ENCODE measurements at regions not wholly inside any gene's neighbourhood (a gene's known extent, or its start where the extent isn't known, plus 50 kb on each side); places are given as distances from the start of the nearest gene placed in this dataset.

GRCh38 chr4:65918212-65918611 is 247.9 kb upstream of the EPHA5 start:
- ChIA-PET CTCF (no interaction called here), POLR2A (no interaction called here)
- no peak for DNase-seq (ENCODE audit: low read depth, low spot score)
- no peak for TF ChIP-seq CTCF (IDR thresholded peaks at IDR 0.05; ENCODE audit: low read depth, low read length)
- Histone ChIP-seq H3K27ac (ENCODE audit: low read depth, low read length) (no peak overlapping the region), H3K4me3 (ENCODE audit: low read depth, low read length) (no peak overlapping the region), H3K9me3 (ENCODE audit: control insufficient read depth, insufficient read depth, low read length) (peaks cover 7% of the 10 kb centered on the region), H3K27me3 (ENCODE audit: control insufficient read depth, insufficient read depth, low read length) (no peaks in the 10 kb centered on the region)

- DNase-seq (ENCODE audit: low read depth, low spot score) = no peak
- TF ChIP-seq CTCF (IDR thresholded peaks at IDR 0.05; ENCODE audit: low read depth, low read length) = no peak
- peaks cover 8% of the 10 kb centered on the region for H3K9me3 ChIP-seq (ENCODE audit: control insufficient read depth, insufficient read depth, low read length)
- ChIA-PET POLR2A (no interaction called here), CTCF (no interaction called here)
- no peak overlapping the region for H3K4me3 ChIP-seq (ENCODE audit: low read depth, low read length)
- H3K27ac ChIP-seq (ENCODE audit: low read depth, low read length) = no peak overlapping the region
- no peaks in the 10 kb centered on the region for H3K27me3 ChIP-seq (ENCODE audit: control insufficient read depth, insufficient read depth, low read length)
Measured at GRCh38 chr4:65917486-65917885, 247.2 kb upstream of the EPHA5 start.

GRCh38 chr4:65911720-65912119 is 241.4 kb upstream of the EPHA5 start:
- Histone ChIP-seq H3K27ac (ENCODE audit: low read depth, low read length) (no peak overlapping the region), H3K9me3 (ENCODE audit: control insufficient read depth, insufficient read depth, low read length) (peaks cover 2% of the 10 kb centered on the region; the same call in 1 of the 2 replicates), H3K27me3 (ENCODE audit: control insufficient read depth, insufficient read depth, low read length) (no peaks in the 10 kb centered on the region), H3K4me3 (ENCODE audit: low read depth, low read length) (no peak overlapping the region)
- DNase-seq (ENCODE audit: low read depth, low spot score) = no peak
- ChIA-PET CTCF (interaction anchor here (0.6 kb wide), 1 partner anchor 170 kb away, joined by 3 read pairs; no protein-coding TSS in a partner anchor), POLR2A (no interaction called here)
- TF ChIP-seq CTCF (IDR thresholded peaks at IDR 0.05; ENCODE audit: low read depth, low read length) = no peak

- no peaks in the 10 kb centered on the region for H3K9me3 ChIP-seq (ENCODE audit: control insufficient read depth, insufficient read depth, low read length)
- TF ChIP-seq CTCF (IDR thresholded peaks at IDR 0.05; ENCODE audit: low read depth, low read length) = no peak
- no peak overlapping the region for H3K27ac ChIP-seq (ENCODE audit: low read depth, low read length)
- no peaks in the 10 kb centered on the region for H3K27me3 ChIP-seq (ENCODE audit: control insufficient read depth, insufficient read depth, low read length)
- no peak overlapping the region for H3K4me3 ChIP-seq (ENCODE audit: low read depth, low read length)
- CTCF ChIA-PET = no interaction called here
- DNase-seq (ENCODE audit: low read depth, low spot score) = no peak
- POLR2A ChIA-PET = no interaction called here
Measured at GRCh38 chr4:65893957-65894755, 223.9 kb upstream of the EPHA5 start.

GRCh38 chr4:65893271-65893670 is 223.0 kb upstream of the EPHA5 start:
- TF ChIP-seq CTCF (IDR thresholded peaks at IDR 0.05; ENCODE audit: low read depth, low read length) = no peak
- ChIA-PET CTCF (no interaction called here), POLR2A (no interaction called here)
- Histone ChIP-seq H3K9me3 (ENCODE audit: control insufficient read depth, insufficient read depth, low read length) (no peaks in the 10 kb centered on the region), H3K27me3 (ENCODE audit: control insufficient read depth, insufficient read depth, low read length) (no peaks in the 10 kb centered on the region), H3K27ac (ENCODE audit: low read depth, low read length) (no peak overlapping the region), H3K4me3 (ENCODE audit: low read depth, low read length) (no peak overlapping the region)
- no peak for DNase-seq (ENCODE audit: low read depth, low spot score)

Data from AG04450 (cell line).